ENCODE measurements at regions not wholly inside any gene's neighbourhood (a gene's known extent, or its start where the extent isn't known, plus 50 kb on each side); places are given as distances from the start of the nearest gene placed in this dataset.

DNA sequence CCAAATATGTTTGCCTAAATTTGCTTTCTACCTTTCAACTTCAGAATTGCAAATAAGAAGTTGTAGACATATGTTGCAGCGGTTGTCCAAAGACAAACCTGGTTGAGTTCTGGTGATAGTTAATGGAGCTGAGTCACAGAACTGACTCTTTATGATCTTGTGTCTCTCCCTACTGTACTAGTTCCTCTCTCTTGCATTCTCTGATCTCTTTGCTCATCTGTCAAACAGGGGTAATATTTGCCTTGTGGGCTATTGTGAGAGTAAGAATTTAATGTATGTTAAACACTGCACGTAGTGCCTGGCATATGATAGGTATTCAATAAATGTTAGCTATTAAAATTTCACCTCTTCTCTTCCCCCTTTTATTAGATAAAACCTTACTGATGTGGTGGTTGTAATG lies 283.5 kb upstream of the RGS6 start:
- in situ Hi-C loops (cut with MboI; ENCODE audit: low sequenced_read_pairs), result no loop called here

DNA sequence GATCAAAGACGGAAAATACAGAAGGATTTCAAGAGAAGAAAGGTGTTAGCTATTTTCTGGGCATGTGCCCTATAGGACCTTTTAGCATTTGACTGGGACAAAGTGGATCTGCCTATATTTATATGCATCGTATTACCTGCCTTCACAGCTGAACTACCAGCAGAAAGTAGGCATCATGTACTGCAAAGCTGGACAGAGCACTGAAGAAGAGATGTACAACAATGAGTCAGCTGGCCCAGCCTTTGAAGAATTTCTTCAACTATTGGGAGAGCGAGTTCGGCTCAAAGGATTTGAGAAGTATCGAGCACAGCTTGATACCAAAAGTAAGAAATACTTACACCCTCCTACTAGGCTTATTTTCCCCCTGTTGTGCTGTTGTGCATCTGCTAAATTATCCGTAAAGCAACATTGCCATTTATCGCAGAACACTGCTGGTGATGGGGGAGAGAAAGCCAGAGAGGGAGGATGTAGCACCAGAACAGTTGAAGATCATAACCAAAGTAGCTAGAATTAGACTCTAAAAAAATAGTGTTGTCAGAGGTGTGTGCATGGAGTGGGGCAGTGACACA lies 282.0 kb upstream of the RGS6 start:
- in situ Hi-C loops (cut with MboI; ENCODE audit: low sequenced_read_pairs), result no loop called here

DNA sequence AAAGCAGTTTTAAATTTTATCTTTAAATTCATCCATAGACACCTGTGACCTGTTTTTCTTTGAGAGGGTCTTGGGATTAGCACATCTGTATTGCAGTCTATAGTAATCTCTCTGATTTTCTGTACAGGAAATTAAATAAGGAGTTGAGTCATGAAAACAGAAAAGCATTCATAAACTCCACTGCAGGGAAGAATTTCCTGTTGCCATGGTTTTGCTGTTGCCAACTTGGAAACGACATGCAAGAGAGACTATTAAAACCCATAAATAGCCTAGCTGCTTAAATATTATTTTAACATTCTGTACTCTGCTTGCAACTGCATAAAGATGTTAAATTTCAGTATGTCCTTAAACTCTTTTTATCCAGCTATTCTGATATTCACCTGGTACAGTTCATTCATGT lies 281.0 kb upstream of the RGS6 start:
- in situ Hi-C loops (cut with MboI; ENCODE audit: low sequenced_read_pairs), result no loop called here

DNA sequence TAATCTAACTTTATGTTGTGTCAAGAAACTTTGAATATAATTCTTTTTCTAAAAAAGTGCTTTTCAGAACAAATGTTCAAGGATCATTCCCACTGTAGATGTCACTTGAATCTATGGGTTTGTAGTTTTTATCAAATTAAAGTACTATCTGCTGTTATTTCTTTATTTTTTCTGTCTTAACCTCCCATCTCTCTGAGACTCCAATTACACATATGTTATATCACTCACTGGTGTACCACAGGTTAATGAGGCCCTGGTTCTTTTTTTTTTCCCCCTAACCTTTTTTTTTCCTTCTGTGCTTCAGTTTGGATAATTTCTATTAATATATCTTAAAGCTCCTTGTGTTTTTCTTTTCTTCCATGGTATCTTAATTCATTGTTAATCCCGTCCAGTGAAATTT lies 279.9 kb upstream of the RGS6 start:
- in situ Hi-C loops (cut with MboI; ENCODE audit: low sequenced_read_pairs), result no loop called here

DNA sequence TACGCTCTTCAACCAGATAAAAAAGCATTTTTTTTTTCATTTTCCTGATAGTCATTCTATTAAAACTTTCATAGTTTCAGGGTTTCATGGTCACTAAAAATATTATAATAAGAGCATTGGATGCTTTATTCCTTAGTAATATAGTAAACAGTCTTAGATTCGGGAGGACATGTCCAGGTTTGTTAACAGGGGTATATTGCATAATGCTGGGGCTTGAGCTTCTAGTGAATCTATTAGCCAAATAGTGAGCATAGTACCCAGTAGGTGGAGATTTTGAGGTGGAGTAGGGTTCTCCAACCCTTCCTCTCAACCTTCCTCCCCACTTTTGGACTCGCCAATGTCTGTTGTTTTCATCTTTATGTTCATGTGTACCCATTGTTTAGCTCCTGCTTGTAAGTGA lies 277.4 kb upstream of the RGS6 start:
- in situ Hi-C loops (cut with MboI; ENCODE audit: low sequenced_read_pairs), result no loop called here

DNA sequence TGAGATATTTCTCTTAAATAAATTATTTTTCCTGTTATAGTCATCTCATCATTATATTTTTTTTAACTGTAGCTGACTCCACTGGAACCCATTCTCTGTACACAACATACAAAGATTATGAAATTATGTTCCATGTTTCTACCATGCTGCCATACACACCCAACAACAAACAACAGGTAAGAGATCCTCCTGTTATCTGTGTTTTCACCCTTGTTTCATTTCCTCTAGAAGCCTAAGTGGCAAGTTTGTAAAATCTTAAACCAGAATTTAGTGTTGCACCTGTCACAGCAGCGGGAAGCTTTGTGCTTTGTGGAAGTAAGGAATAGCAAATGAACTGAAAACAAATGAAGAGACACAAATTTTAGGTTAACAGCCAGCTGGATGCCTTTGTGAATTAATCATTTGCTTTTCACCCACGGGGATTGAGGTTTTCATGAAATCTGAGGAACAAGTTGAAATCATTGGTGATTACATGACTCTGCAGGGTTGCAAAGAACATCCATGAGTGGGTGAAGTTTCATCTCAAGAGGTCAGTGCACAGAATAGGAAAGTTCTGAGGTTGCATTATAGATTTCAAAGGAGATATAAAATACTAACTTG lies 273.9 kb upstream of the RGS6 start:
- in situ Hi-C loops (cut with MboI; ENCODE audit: low sequenced_read_pairs), result no loop called here

DNA sequence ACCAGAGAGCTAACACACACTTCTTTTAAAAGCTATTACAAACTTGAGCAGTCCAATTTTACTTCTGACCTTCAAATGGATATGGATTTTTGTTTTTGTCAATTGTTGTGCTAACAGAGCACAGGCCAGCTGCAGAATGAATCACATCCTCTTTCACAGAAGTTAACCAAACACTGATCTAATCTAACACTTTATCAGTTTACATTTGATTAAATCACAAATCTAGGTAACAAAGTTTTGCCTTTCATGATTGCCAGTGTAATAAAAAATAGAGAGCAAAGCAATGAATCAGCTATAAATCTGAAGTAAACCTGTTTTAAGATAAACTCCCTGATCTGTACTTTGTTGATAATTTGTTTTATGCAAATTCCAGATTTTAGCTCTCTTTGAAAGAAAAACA lies 273.1 kb upstream of the RGS6 start:
- in situ Hi-C loops (cut with MboI; ENCODE audit: low sequenced_read_pairs), result no loop called here

DNA sequence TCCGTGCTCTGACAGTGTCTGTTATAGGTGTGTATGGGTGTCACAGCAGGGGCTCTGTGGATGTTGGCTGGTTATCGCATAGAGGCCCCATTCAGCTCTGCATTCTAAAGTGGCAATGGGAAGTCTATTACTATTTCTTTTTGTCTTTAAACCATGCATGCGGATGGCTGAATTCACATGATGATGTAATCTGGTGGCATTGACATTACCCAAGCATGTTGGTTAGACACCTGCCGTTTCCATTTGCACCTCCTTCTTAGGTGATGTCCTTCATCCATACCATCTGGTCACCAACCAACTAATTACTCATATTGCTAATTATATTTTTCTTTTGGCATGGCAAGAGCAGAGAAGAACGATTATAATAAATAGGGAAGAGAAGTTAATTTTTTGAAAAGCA lies 270.8 kb upstream of the RGS6 start:
- in situ Hi-C loops (cut with MboI; ENCODE audit: low sequenced_read_pairs), result no loop called here

DNA sequence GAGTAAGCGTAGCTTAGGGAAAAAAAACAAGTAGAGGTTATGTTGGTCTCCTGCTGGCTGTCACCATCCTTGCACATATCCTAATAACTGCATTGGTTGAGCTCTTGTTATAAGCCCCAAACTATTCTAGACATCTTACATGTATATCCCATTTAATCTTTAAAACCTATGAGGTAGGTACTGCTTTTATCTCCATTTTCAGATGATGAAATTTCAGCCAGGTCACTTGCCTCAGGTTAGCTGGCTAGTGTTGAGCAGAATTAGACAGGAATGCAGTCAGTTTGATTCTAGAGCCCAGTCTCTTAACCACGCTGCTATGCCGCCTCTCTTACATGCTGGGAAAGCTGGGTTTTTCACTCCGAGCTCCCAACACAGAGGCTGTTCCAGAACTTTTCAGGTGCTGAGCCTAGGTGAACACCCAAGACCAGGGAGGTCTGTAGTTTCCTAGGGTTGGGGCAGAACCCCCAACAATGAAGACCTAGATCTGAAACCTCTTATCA lies 269.9 kb upstream of the RGS6 start:
- in situ Hi-C loops (cut with MboI; ENCODE audit: low sequenced_read_pairs), result no loop called here

DNA sequence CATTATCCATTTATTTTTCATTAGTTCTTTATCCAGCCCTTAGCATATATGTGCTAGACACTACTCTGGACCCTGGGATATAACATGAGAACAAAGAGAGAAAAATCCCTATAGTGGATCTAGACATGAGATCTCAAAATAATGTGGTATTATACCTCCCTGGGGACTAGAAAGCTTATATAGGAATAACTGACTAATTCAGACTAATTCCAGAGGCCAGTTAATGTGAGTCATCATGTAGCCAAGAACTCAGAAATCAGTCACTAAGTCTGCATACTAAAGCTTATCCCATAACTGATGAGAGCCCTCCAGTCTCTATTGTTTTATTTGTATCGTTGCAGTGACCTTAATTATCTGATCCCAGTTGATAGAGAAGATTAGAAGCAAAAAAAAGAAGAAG lies 267.1 kb upstream of the RGS6 start:
- in situ Hi-C loops (cut with MboI; ENCODE audit: low sequenced_read_pairs), result no loop called here

DNA sequence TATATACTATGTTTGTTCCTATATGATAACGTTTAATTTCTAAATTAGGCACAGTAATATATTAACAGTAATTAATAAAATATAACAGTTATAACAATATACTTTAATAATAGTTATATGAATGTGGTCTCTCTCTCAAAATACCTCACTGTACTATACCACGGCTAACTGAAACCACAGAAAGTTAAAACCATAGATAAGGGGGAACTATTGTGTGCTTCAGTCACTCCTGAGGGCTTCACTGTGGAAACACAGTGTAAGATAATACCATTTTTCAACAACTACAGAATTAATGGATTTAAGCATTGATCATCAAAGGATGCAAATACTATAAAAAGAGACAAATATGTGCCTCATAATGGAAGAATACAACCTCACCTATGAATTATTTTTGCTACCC lies 266.4 kb upstream of the RGS6 start:
- in situ Hi-C loops (cut with MboI; ENCODE audit: low sequenced_read_pairs), result no loop called here

DNA sequence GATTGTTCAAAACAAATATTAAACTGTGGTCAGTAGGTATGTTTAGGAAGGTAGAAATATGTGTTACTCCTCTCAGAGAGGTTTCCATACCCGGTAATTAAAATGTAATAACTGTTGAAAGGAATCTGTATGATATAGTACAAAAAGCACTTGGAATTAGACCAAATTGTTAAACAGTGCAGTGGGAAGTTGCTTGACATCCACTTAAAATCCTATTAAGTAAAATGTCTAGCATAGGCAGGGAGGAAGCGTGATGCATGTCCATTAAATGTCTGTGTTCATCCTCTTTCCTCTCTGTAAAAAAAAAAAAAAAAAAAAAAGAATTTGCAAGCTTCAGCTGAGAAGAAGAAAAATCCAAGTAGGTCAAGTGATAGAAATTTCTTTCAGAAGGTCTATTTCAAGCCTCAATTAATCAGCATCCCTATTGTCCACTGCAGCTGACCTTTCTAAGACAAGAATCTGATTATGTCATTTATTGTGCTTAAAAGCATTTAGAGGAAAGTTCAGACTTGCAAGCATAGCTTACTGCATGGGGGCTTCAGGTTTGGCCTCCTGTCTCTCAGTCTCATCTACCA lies 265.6 kb upstream of the RGS6 start:
- in situ Hi-C loops (cut with MboI; ENCODE audit: low sequenced_read_pairs), result no loop called here

DNA sequence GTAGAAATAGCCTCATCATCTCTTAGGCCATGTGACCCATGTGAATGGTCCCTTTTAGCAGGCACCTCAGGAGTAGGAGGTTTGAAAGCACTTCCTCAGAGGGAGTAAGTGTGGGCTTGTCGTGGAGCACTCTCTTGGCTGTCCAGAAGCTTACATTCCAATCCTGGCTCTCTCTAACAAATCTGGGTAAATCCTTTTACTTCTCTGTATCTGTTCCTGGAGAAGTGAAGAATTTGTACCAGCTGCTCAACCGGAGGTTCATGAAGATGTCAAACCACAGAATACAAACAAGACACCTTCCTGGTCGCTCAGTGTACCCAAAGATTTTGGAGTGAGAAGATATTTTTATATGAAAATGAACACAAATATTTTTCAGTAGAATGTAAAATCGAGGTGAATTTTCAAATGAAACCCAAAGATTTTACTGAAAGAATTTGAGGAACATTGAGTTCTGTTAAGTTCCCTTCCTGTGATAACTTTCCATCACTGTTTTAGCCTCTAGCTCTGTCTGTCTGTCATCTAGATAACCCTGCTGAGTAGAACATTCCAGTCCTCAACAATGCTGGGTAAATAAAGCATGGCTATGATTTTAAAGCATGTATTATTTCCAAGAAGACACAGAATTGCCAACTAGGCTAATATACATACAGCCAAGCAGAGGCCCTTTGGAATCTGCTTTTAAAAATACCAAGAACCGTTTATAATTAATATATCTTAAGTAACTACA lies 263.9 kb upstream of the RGS6 start:
- in situ Hi-C loops (cut with MboI; ENCODE audit: low sequenced_read_pairs), result no loop called here

DNA sequence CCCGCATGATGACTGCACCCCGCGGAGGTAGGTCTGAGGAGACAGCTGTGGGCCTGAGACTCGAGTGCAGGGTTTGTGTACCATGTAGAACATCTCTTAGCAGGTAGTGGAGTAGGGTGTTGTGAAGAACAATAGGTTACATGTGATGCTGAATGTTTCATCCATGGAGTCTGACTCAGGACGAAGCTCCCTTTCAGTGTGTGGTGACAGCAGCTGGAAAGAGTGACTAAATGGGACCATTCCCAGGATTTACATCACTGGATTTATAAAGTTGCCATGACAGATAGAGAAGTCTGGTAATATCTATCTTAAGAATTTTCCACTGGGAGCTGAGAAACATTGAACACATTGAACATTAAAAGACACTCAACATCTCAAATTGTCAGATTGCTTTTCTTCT lies 259.6 kb upstream of the RGS6 start:
- in situ Hi-C loops (cut with MboI; ENCODE audit: low sequenced_read_pairs), result no loop called here

DNA sequence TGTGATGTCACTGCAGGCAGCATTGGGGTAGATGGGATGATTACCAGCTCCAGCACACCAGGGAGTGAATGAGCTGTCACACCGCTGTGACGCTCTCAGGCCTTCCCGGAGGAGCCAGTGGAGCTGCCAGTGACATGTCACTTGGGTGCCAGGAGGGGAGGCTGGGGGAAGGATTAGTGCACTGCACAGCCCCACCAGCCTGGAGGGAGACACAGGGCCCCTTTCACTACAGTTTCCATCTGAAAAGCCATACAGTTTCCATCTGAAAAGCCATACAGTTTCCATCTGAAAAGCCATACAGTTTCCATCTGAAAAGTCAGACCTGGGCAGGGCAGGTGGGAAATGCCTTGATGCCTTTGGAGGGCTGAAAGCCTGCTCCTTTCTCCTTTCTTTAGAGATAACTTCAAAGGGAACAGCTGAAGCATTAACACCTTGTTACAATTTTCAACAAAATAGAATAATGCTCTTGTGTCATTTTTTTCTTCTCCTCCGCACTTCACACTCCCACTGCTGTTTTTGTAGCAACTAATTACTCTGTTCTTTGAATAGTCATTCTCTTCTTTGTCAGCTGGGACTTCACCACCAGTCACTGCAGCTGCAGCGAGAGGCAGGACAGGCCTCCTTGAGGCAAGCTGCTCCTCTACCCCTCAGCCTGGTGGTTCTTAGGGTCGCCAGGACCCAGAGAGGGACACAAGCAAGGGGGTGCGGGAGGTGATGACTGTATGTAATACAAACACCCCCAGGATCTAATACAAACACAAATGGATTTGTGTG lies 256.9 kb upstream of the RGS6 start:
- in situ Hi-C loops (cut with MboI; ENCODE audit: low sequenced_read_pairs), result no loop called here

DNA sequence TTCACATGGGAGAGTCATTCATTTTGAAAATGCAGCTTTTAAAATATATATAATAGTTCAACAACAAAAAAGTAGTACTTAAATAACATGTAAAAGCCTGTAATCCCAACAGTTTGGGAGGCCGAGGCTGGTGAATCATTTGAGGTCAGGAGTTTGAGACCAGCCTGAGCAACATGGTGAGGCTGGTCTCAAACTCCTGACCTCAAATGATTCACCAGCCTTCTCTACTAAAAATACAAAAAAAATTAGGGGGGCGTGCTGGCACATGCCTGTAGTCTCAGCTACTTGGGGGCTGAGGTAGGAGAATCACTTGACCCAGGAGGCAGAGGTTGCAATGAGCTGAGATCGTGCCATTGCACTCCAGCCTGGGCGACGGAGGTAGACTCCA lies 256.3 kb upstream of the RGS6 start:
- in situ Hi-C loops (cut with MboI; ENCODE audit: low sequenced_read_pairs), result no loop called here

DNA sequence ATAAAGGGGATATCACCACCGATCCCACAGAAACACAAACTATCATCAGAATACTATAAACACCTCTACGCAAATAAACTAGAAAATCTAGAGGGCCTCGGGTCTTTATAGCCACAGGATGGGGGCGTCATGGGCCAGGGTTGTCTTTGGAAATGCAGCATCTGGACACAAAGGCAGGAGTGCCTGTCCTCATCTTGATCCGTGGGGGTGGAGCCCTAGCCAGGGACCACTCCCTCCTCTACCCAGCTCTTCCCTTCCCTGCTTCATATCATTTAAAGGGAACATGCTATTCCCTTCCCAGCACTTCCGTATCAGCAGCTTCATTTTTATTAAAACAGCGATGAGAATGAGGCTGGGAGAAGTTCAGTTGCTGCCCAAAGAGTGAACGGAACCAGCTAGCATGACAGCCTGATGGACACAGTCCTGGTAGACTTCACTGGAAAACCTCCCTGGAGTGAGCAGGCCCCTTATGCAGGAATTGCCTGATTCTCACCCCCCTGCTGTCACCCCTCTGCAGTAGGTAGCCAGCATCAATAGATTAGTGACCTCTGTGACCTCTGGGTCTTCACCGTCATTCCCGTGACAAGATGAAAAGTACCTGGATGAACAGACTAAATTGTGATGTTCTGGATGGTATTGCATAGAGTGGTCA lies 251.4 kb upstream of the RGS6 start:
- in situ Hi-C loops (cut with MboI; ENCODE audit: low sequenced_read_pairs), result no loop called here

DNA sequence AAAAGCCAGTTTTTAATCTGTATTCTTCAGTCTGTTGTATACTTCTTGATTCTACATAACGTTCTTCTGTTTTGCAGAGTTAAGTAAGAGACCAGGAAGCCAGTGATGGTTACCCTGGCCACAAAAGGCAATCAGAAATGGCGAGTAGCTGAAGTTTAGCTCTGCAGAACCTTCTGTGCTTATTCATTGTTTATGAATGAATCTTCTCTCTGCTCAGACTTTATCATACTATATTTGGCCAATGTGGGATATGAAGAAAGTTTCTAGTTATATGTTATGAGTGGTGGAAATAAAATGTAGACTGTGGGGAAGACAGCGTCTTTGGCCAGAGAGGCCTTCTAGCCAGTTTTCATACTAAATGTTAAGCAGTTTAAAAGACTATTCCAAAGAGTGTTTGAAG lies 249.9 kb upstream of the RGS6 start:
- in situ Hi-C loops (cut with MboI; ENCODE audit: low sequenced_read_pairs), result no loop called here

DNA sequence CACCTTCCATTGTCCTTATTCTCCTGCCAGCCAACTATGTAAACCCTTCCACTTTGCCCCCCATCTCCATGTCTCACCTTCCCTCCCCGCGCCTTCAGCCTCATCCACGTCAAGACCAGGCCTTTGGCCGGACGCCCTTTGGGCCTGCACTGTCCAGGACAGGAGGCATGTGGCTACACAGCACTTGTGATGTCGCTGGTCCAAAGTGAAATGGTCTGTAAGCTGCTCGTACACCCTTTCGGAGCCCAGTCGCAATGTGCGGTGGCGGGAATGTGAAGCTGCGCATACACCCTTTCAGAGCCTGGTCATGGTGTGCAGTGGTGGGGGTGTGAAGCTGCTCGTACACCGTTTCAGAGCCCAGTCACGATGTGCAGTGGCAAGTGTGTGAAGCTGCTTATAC lies 247.9 kb upstream of the RGS6 start:
- in situ Hi-C loops (cut with MboI; ENCODE audit: low sequenced_read_pairs), result no loop called here

DNA sequence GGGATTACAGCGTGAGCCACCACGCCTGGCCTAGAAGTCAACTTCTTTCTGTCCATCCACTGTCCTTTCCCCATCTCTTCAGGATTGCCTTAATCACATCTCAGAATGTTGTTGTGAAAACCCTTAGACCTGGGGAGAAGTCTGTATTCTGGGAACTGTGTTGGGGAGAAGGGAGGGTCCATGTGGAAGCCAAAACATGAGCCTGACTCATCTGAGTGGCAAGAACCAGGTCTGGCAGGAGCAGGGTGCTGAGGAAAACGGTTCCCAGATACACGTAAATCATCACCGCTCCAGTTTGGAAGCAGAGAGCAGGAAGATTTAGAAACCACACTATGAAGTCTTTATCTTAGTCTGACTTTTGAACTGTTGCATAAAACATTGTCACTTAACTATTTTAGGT lies 245.6 kb upstream of the RGS6 start:
- in situ Hi-C loops (cut with MboI; ENCODE audit: low sequenced_read_pairs), result no loop called here
